Liver (tissue), 8 donors: ENCODE measurements at regions not wholly inside any gene's neighbourhood (a gene's known extent, or its start where the extent isn't known, plus 50 kb on each side); places are given as distances from the start of the nearest gene placed in this dataset.

Source experiments
- DNase-seq: peaks from one replicate; pipeline ENCODE4 v3.0.0-alpha.2; 2017; ENCODE audit warnings: low spot score
- H3K27ac ChIP-seq, 2 donors: one replicate each; pipeline ENCODE4 v1.7.0; 2013; ENCODE audit warnings: inconsistent platforms in 2 of 2, low read length in 2 of 2, control low read depth in 1 of 2, low read depth in 1 of 2, mild to moderate bottlenecking in 1 of 2
- H3K27me3 ChIP-seq, 4 donors: one replicate each; pipeline versions ENCODE4 v1.6.1 to v1.7.0; 2013; ENCODE audit warnings: low read length in 3 of 4, inconsistent platforms in 1 of 4, mild to moderate bottlenecking in 1 of 4, moderate library complexity in 1 of 4; ENCODE audit not compliant: control insufficient read depth in 4 of 4, insufficient read depth in 4 of 4
- H3K36me3 ChIP-seq, 4 donors: one replicate each; pipeline versions ENCODE4 v1.6.1 to v1.7.0; 2013; ENCODE audit warnings: low read length in 3 of 4, mild to moderate bottlenecking in 3 of 4, low read depth in 1 of 4, moderate library complexity in 1 of 4; ENCODE audit not compliant: control insufficient read depth in 4 of 4, insufficient read depth in 3 of 4
- H3K4me1 ChIP-seq, 4 donors: one replicate each; pipeline versions ENCODE4 v1.6.1 to v1.7.0; 2013; ENCODE audit warnings: low read length in 3 of 4, mild to moderate bottlenecking in 3 of 4, moderate library complexity in 1 of 4; ENCODE audit not compliant: control insufficient read depth in 4 of 4, insufficient read depth in 4 of 4
- H3K4me3 ChIP-seq, 3 donors: one replicate each; pipeline versions ENCODE4 v1.6.1 to v1.7.0; 2013; ENCODE audit warnings: low read length in 3 of 3, control low read depth in 1 of 3, low read depth in 1 of 3, mild to moderate bottlenecking in 1 of 3
- H3K9ac ChIP-seq, 2 donors: one replicate each; pipeline ENCODE4 v1.7.0; 2013; ENCODE audit warnings: low read length in 2 of 2, mild to moderate bottlenecking in 2 of 2, moderate library complexity in 2 of 2, control low read depth in 1 of 2, low read depth in 1 of 2
- H3K9me3 ChIP-seq, 4 donors: one replicate each; pipeline versions ENCODE4 v1.6.1 to v1.7.0; 2013; ENCODE audit warnings: low read length in 3 of 4; ENCODE audit not compliant: control insufficient read depth in 4 of 4
- ATF3 ChIP-seq: IDR thresholded peaks from 2 replicates; pipeline ENCODE4 v1.6.1; 2016; ENCODE audit warnings: antibody characterized with exemption
- CTCF ChIP-seq: fragments of 150-350 bp; IDR thresholded peaks from 2 replicates; pipeline ENCODE4 v1.5.1; 2017; ENCODE audit warnings: improper control_type of control experiment, low read depth, low read length; ENCODE audit not compliant: missing input control
- EGR1 ChIP-seq, 2 donors: IDR thresholded peaks; 2 replicates each; pipeline ENCODE4 v1.6.1; 2016 to 2018; ENCODE audit warnings: antibody characterized with exemption in 2 of 2, low read depth in 2 of 2
- FOXA1 ChIP-seq: IDR thresholded peaks from 2 replicates; pipeline ENCODE4 v1.6.1; 2016; ENCODE audit warnings: antibody characterized with exemption
- GABPA ChIP-seq, 2 donors: IDR thresholded peaks in 1 of 2; conservative IDR thresholded peaks in 1 of 2; 2 replicates each; pipeline ENCODE4 v1.6.1; 2016; ENCODE audit warnings: antibody characterized with exemption in 2 of 2, mild to moderate bottlenecking in 1 of 2, moderate library complexity in 1 of 2
- HNF4A ChIP-seq, 2 donors: conservative IDR thresholded peaks; 2 replicates each; pipeline ENCODE4 v1.6.1; 2016; ENCODE audit warnings: antibody characterized with exemption in 2 of 2, mild to moderate bottlenecking in 2 of 2
- HNF4G ChIP-seq: IDR thresholded peaks from 2 replicates; pipeline ENCODE4 v1.6.1; 2016; ENCODE audit warnings: antibody characterized with exemption
- JUND ChIP-seq, 2 donors: IDR thresholded peaks; 2 replicates each; pipeline ENCODE4 v1.6.1; 2016; ENCODE audit warnings: antibody characterized with exemption in 2 of 2
- MAX ChIP-seq: IDR thresholded peaks from 2 replicates; pipeline ENCODE4 v1.6.1; 2016; ENCODE audit warnings: antibody characterized with exemption
- NR2F2 ChIP-seq: IDR thresholded peaks from 2 replicates; pipeline ENCODE4 v1.6.1; 2016; ENCODE audit warnings: antibody characterized with exemption
- RAD21 ChIP-seq, 2 donors: IDR thresholded peaks; 2 replicates each; pipeline ENCODE4 v1.6.1; 2016; ENCODE audit warnings: antibody characterized with exemption in 2 of 2, mild to moderate bottlenecking in 2 of 2
- REST ChIP-seq: IDR thresholded peaks from 2 replicates; pipeline ENCODE4 v1.6.1; 2016; ENCODE audit warnings: antibody characterized with exemption, mild to moderate bottlenecking
- RXRA ChIP-seq, 2 donors: IDR thresholded peaks; 2 replicates each; pipeline ENCODE4 v1.6.1; 2017 to 2018; ENCODE audit warnings: antibody characterized with exemption in 2 of 2, mild to moderate bottlenecking in 1 of 2
- TAF1 ChIP-seq: conservative IDR thresholded peaks from 2 replicates; pipeline ENCODE4 v1.6.1; 2016; ENCODE audit warnings: antibody characterized with exemption, mild to moderate bottlenecking
- YY1 ChIP-seq: IDR thresholded peaks from 2 replicates; pipeline ENCODE4 v1.6.1; 2016; ENCODE audit warnings: antibody characterized with exemption, mild to moderate bottlenecking
- ZBTB33 ChIP-seq: IDR thresholded peaks from 2 replicates; pipeline ENCODE4 v1.6.1; 2016; ENCODE audit warnings: antibody characterized with exemption
- WGBS: extraction: QIAGEN DNeasy Blood & Tissue Kit; methylation state at CpG from one replicate; pipeline ENCODE4 v1.1.7; 2013; 5-methylcytosine and 5-hydroxymethylcytosine counted together
- donor health status: healthy.
- donor health status: healthy.
- donor health status: healthy.
- donor health status: healthy.
- donor health status: healthy.

GRCh38 chr21:16404776-16405175, 675.0 kb downstream of the USP25 start:
- H3K4me1 ChIP-seq = peaks cover 0 to 25% (median 9%) of the 10 kb centered on the region in 4 donors
- no peak for DNase-seq
- no peak overlapping the region for H3K27ac ChIP-seq
- H3K9ac ChIP-seq = no peak overlapping the region
- no peaks in the 10 kb centered on the region for H3K9me3 ChIP-seq
- no peak overlapping the region for H3K4me3 ChIP-seq
- no peaks in the 10 kb centered on the region for H3K36me3 ChIP-seq
- H3K27me3 ChIP-seq = no peaks in the 10 kb centered on the region
- WGBS = 92% methylated on average over 1 of the region's 1 CpG
- TF ChIP-seq TAF1 (no peak), ATF3 (no peak)

GRCh38 chr21:16406355-16406754, 676.6 kb downstream of the USP25 start:
- DNase-seq = no peak
- Histone ChIP-seq H3K4me1 (peaks cover 0 to 25% (median 9%) of the 10 kb centered on the region in 4 donors), H3K36me3 (no peaks in the 10 kb centered on the region), H3K4me3 (no peak overlapping the region), H3K27me3 (no peaks in the 10 kb centered on the region), H3K27ac (no peak overlapping the region), H3K9ac (no peak overlapping the region), H3K9me3 (no peaks in the 10 kb centered on the region)
- TF ChIP-seq YY1 = peak; percentile 14
- no peak for TF ChIP-seq CTCF
- 77% methylated on average over 2 of the region's 2 CpGs for WGBS

GRCh38 chr21:16407403-16408240, 677.8 kb downstream of the USP25 start:
- Histone ChIP-seq H3K4me1 (peaks cover 0 to 25% (median 9%) of the 10 kb centered on the region in 4 donors), H3K9me3 (no peaks in the 10 kb centered on the region), H3K4me3 (peak overlapping the region in 1 of 3 donors; percentile 7), H3K36me3 (no peaks in the 10 kb centered on the region), H3K9ac (no peak overlapping the region), H3K27me3 (no peaks in the 10 kb centered on the region), H3K27ac (peak overlapping the region; percentile 66 to 79)
- DNase-seq = no peak
- WGBS = 32% methylated on average over 1 of the region's 1 CpG
- TF ChIP-seq ATF3 (no peak), REST (peak; percentile 71), MAX (peak; percentile 70), NR2F2 (peak; percentile 36), HNF4G (peak; percentile 94), RXRA (IDR thresholded peaks at IDR 0.05) (peak; percentile 67 to 74), JUND (IDR thresholded peaks at IDR 0.05) (peak; percentile 60 to 93), FOXA1 (peak; percentile 74), EGR1 (IDR thresholded peaks at IDR 0.05; ENCODE audit: low read depth in 2 of 2) (peak in 1 of 2 donors; percentile 18), TAF1 (peak; percentile 66), RAD21 (IDR thresholded peaks at IDR 0.05) (peak; percentile 44 to 56), GABPA (IDR thresholded peaks at IDR 0.05 in 1 of 2, conservative IDR thresholded peaks at IDR 0.05 in 1 of 2) (peak; percentile 8 to 60), ZBTB33 (peak; percentile 78), HNF4A (conservative IDR thresholded peaks at IDR 0.05) (peak; percentile 99 to 100)
